Prostate gland (tissue), 2 donors: ENCODE measurements at regions not wholly inside any gene's neighbourhood (a gene's known extent, or its start where the extent isn't known, plus 50 kb on each side); places are given as distances from the start of the nearest gene placed in this dataset.

Experiments used
- DNase-seq: peaks from one replicate; pipeline ENCODE4 v3.0.0-alpha.2; 2019; ENCODE audit warnings: low spot score
- H3K27ac ChIP-seq, 2 donors: fragments of 200-600 bp; sonication (generic); 2 replicates each; pipeline ENCODE4 v1.5.1; 2017 to 2019
- H3K27me3 ChIP-seq: fragments of 200-600 bp; sonication (generic); replicated peaks from 2 replicates; pipeline ENCODE4 v1.5.1; 2019; ENCODE audit not compliant: insufficient read depth
- H3K36me3 ChIP-seq, 2 donors: fragments of 200-600 bp; sonication (generic); 1 replicate in 1 of 2; 2 replicates in 1 of 2; pipeline versions ENCODE4 v1.5.1 to v1.8.1; 2017 to 2019
- H3K4me1 ChIP-seq: fragments of 200-600 bp; sonication (generic); replicated peaks from 2 replicates; pipeline ENCODE4 v1.5.1; 2019
- H3K4me3 ChIP-seq, 2 donors: fragments of 200-600 bp; sonication (generic); 2 replicates each; pipeline ENCODE4 v1.5.1; 2017 to 2019
- H3K9me3 ChIP-seq: fragments of 200-600 bp; sonication (generic); 2 replicates; pipeline ENCODE4 v1.5.1; 2017
- POLR2A ChIP-seq: fragments of 450-650 bp; IDR thresholded peaks from one replicate; pipeline ENCODE4 v1.6.1; 2016; ENCODE audit warnings: antibody characterized with exemption, mild to moderate bottlenecking
- POLR2AphosphoS5 ChIP-seq: sonication (generic); formaldehyde crosslinking; IDR thresholded peaks from one replicate; pipeline ENCODE4 v1.6.1; 2017; ENCODE audit warnings: antibody characterized with exemption
- WGBS: methylation state at CpG from one replicate; pipeline ENCODE4 v1.1.5; 2018; 5-methylcytosine and 5-hydroxymethylcytosine counted together
- intact Hi-C: fragments of 100-400 bp; cut with DNase I; formaldehyde crosslinking; loops from one replicate; pipeline ENCODE4 v1.14.2; 2022
- TF ChIP-seq, protein P1 (sequence below), 4 experiments: fragments of 200-600 bp in 2 of 4; fragments of 450-650 bp in 2 of 4; sonication (generic) in 2 of 4; IDR thresholded peaks; 1 replicate in 3 of 4; 2 replicates in 1 of 4; pipeline ENCODE4 v1.5.1; 2016 to 2019; ENCODE audit warnings: antibody characterized with exemption in 4 of 4, mild to moderate bottlenecking in 2 of 4, moderate library complexity in 2 of 4

DNA sequence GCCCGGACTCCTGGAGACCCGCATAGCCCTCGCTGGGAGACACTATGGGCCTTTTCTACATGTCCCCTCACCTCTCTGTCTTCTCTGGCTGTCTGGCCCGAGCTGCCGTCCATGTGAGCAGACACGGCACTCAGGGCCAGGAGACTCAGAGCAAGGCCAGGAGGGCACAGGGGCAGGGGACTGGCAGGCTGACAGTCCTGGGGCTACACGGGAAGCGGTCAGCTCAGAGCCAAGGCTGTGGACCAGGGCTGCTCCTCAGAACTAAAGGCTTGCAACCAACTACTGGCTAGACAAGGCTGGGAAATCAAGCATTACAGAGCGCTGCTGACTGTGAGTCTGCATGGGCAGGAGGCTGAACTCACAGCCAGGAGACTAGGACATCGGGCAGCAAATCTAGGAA is 56.1 kb upstream of the CDON start:
- no peaks in the 10 kb centered on the region for H3K27me3 ChIP-seq
- intact Hi-C loops = no loop called here
- no peak overlapping the region for H3K27ac ChIP-seq
- no peak for DNase-seq
- H3K9me3 ChIP-seq = no peaks in the 10 kb centered on the region
- 96% methylated on average over 10 of the region's 10 CpGs for WGBS
- peaks cover 20% of the 10 kb centered on the region for H3K4me1 ChIP-seq
- no peak overlapping the region for H3K4me3 ChIP-seq
- no peaks in the 10 kb centered on the region for H3K36me3 ChIP-seq
- TF ChIP-seq POLR2A (no peak), POLR2AphosphoS5 (no peak)
- TF ChIP-seq, protein P1, sequence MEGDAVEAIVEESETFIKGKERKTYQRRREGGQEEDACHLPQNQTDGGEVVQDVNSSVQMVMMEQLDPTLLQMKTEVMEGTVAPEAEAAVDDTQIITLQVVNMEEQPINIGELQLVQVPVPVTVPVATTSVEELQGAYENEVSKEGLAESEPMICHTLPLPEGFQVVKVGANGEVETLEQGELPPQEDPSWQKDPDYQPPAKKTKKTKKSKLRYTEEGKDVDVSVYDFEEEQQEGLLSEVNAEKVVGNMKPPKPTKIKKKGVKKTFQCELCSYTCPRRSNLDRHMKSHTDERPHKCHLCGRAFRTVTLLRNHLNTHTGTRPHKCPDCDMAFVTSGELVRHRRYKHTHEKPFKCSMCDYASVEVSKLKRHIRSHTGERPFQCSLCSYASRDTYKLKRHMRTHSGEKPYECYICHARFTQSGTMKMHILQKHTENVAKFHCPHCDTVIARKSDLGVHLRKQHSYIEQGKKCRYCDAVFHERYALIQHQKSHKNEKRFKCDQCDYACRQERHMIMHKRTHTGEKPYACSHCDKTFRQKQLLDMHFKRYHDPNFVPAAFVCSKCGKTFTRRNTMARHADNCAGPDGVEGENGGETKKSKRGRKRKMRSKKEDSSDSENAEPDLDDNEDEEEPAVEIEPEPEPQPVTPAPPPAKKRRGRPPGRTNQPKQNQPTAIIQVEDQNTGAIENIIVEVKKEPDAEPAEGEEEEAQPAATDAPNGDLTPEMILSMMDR (IDR thresholded peaks at IDR 0.05) = no peak

- WGBS = 24% methylated on average over 14 of the region's 14 CpGs
- intact Hi-C loops = no loop called here
- peak; percentile 84 for DNase-seq
- no peaks in the 10 kb centered on the region for H3K36me3 ChIP-seq
- peaks cover 21% of the 10 kb centered on the region for H3K4me1 ChIP-seq
- H3K27me3 ChIP-seq = no peaks in the 10 kb centered on the region
- H3K4me3 ChIP-seq = no peak overlapping the region
- TF ChIP-seq, protein P1 (IDR thresholded peaks at IDR 0.05) = peak in 2 of 4 experiments; percentile 49 to 50
- TF ChIP-seq POLR2AphosphoS5 (peak; percentile 85), POLR2A (no peak)
- H3K27ac ChIP-seq = peak overlapping the region; percentile 37 to 59
- H3K9me3 ChIP-seq = no peaks in the 10 kb centered on the region
Measured at GRCh38 chr11:126115816-126116331, 53.2 kb upstream of the CDON start.

- Histone ChIP-seq H3K36me3 (no peaks in the 10 kb centered on the region), H3K4me1 (peaks cover 21% of the 10 kb centered on the region), H3K4me3 (no peak overlapping the region), H3K9me3 (no peaks in the 10 kb centered on the region), H3K27me3 (no peaks in the 10 kb centered on the region), H3K27ac (peak overlapping the region; percentile 37 to 59)
- DNase-seq = peak; percentile 70
- 33% methylated on average over 4 of the region's 4 CpGs for WGBS
- TF ChIP-seq POLR2AphosphoS5 (peak; percentile 25), POLR2A (no peak)
- TF ChIP-seq, protein P1 (IDR thresholded peaks at IDR 0.05) = no peak
- intact Hi-C loops = no loop called here
Measured at GRCh38 chr11:126115127-126115495, 52.4 kb upstream of the CDON start.

- intact Hi-C loops = loop anchor here (5.0 kb wide), 1 partner anchor 52 kb away; the partner anchor contains the start of gene CDON
- 70% methylated on average over 6 of the region's 6 CpGs for WGBS
- Histone ChIP-seq H3K36me3 (no peaks in the 10 kb centered on the region), H3K4me1 (peaks cover 21% of the 10 kb centered on the region), H3K27me3 (no peaks in the 10 kb centered on the region), H3K27ac (peak overlapping the region; percentile 37 to 59), H3K4me3 (no peak overlapping the region), H3K9me3 (no peaks in the 10 kb centered on the region)
- no peak for TF ChIP-seq POLR2AphosphoS5
- no peak for TF ChIP-seq POLR2A
- TF ChIP-seq, protein P1 (IDR thresholded peaks at IDR 0.05) = no peak
- DNase-seq = no peak
Measured at GRCh38 chr11:126114486-126115126, 51.9 kb upstream of the CDON start.

DNA sequence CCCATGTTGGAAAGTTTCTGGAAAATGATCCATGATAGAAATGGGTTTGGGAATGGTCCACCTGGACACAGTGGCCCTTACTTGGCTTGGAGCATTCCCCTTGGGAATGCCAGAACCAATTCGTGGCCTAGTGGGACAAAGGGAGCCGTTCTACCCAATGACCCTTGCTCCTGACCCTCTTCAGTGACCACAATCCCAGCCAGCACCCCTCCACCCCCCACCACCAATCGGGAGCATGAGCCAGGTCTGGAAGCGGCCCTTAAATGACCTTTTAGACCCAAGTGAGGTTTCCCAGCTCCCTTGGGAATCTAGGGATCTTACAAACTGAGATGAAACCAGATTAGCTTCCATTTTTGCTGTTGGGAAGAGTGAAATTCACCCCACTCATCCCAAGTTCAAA is 51.3 kb upstream of the CDON start:
- WGBS = 83% methylated on average over 4 of the region's 4 CpGs

More for the DNA sequence above, 51.3 kb upstream of the CDON start:
- Histone ChIP-seq H3K36me3 (no peaks in the 10 kb centered on the region), H3K4me1 (peaks cover 21% of the 10 kb centered on the region), H3K27me3 (no peaks in the 10 kb centered on the region), H3K27ac (peak overlapping the region; percentile 4 to 59), H3K4me3 (no peak overlapping the region), H3K9me3 (no peaks in the 10 kb centered on the region)
- DNase-seq = no peak
- intact Hi-C loops = loop anchor here (5.0 kb wide), 1 partner anchor 52 kb away; the partner anchor contains the start of gene CDON
- TF ChIP-seq POLR2A = no peak
- TF ChIP-seq POLR2AphosphoS5 = no peak
